ENCODE measurements at regions not wholly inside any gene's neighbourhood (a gene's known extent, or its start where the extent isn't known, plus 50 kb on each side); places are given as distances from the start of the nearest gene placed in this dataset.

GRCh38 chr16:22624800-22625533 is 114.3 kb downstream of the NPIPB5 start:
- no peaks in the 10 kb centered on the region for H3K79me2 ChIP-seq (ENCODE audit: low read depth)
- CTCF ChIA-PET = no interaction called here
- H4K20me1 ChIP-seq (ENCODE audit: insufficient read depth) = no peaks in the 10 kb centered on the region; the same call in 1 of the 2 replicates
- H3K9me2 ChIP-seq (ENCODE audit: insufficient read depth) = no peaks in the 10 kb centered on the region; the same call in 1 of the 2 replicates
- no peaks in the 10 kb centered on the region for H3K9me3 ChIP-seq (ENCODE audit: insufficient read depth, low read depth)
- DNase-seq = no peak
- no peak overlapping the region for H3K4me3 ChIP-seq
- POLR2A ChIA-PET (ENCODE audit: unreplicated experiment) = no interaction called here
- no peak overlapping the region for H2AFZ ChIP-seq
- H3K27ac ChIP-seq = no peak overlapping the region
- H3K27me3 ChIP-seq (ENCODE audit: insufficient read depth, low read depth) = no peaks in the 10 kb centered on the region
- H3F3A ChIP-seq (ENCODE audit: insufficient read depth, low read depth) = peaks cover 7% of the 10 kb centered on the region; the same call in 1 of the 2 replicates
- intact Hi-C loops (cut with micrococcal nuclease; ENCODE audit: unreplicated experiment) = no loop called here
- no peaks in the 10 kb centered on the region for H3K36me3 ChIP-seq (ENCODE audit: low read depth)
- peaks cover 9% of the 10 kb centered on the region for H3K4me1 ChIP-seq (replicated peaks; ENCODE audit: insufficient read depth)
- no TSS peak for BruUV-seq (replicated peaks)
- no peak overlapping the region for H3K4me2 ChIP-seq
- TF ChIP-seq EZH2 (IDR thresholded peaks at IDR 0.05; ENCODE audit: low read depth) = no peak
- no peak for TF ChIP-seq CTCF (conservative IDR thresholded peaks at IDR 0.05)

- Histone ChIP-seq H3K4me2 (no peak overlapping the region), H3K4me1 (replicated peaks; ENCODE audit: insufficient read depth) (peaks cover 9% of the 10 kb centered on the region), H3K4me3 (no peak overlapping the region), H4K20me1 (ENCODE audit: insufficient read depth) (no peaks in the 10 kb centered on the region; the same call in 1 of the 2 replicates), H3K27ac (no peak overlapping the region), H3F3A (ENCODE audit: insufficient read depth, low read depth) (peaks cover 9% of the 10 kb centered on the region; the same call in 1 of the 2 replicates), H3K9me2 (ENCODE audit: insufficient read depth) (no peaks in the 10 kb centered on the region; the same call in 1 of the 2 replicates), H3K79me2 (ENCODE audit: low read depth) (no peaks in the 10 kb centered on the region), H3K9me3 (ENCODE audit: insufficient read depth, low read depth) (no peaks in the 10 kb centered on the region), H3K27me3 (ENCODE audit: insufficient read depth, low read depth) (no peaks in the 10 kb centered on the region), H3K36me3 (ENCODE audit: low read depth) (no peaks in the 10 kb centered on the region), H2AFZ (no peak overlapping the region)
- no peak for TF ChIP-seq EZH2 (IDR thresholded peaks at IDR 0.05; ENCODE audit: low read depth)
- TF ChIP-seq CTCF (conservative IDR thresholded peaks at IDR 0.05) = no peak
- POLR2A ChIA-PET (ENCODE audit: unreplicated experiment) = no interaction called here
- no TSS peak for BruUV-seq (replicated peaks)
- CTCF ChIA-PET = interaction anchor here (0.9 kb wide), 1 partner anchor 9 kb away, joined by 3 read pairs; no protein-coding TSS in a partner anchor
- intact Hi-C loops (cut with micrococcal nuclease; ENCODE audit: unreplicated experiment) = no loop called here
- no peak for DNase-seq
These were observed 115.3 kb downstream of the NPIPB5 start for GRCh38 chr16:22625967-22626366.

- no TSS peak for BruUV-seq (replicated peaks)
- ChIA-PET POLR2A (ENCODE audit: unreplicated experiment) (no interaction called here), CTCF (no interaction called here)
- no peak for TF ChIP-seq EZH2 (IDR thresholded peaks at IDR 0.05; ENCODE audit: low read depth)
- no peak for TF ChIP-seq CTCF (conservative IDR thresholded peaks at IDR 0.05)
- Histone ChIP-seq H3K4me3 (no peak overlapping the region), H3K4me1 (replicated peaks; ENCODE audit: insufficient read depth) (peaks cover 9% of the 10 kb centered on the region), H3K36me3 (ENCODE audit: low read depth) (no peaks in the 10 kb centered on the region), H4K20me1 (ENCODE audit: insufficient read depth) (no peaks in the 10 kb centered on the region), H2AFZ (no peak overlapping the region), H3K79me2 (ENCODE audit: low read depth) (no peaks in the 10 kb centered on the region), H3K9me2 (ENCODE audit: insufficient read depth) (no peaks in the 10 kb centered on the region; the same call in 1 of the 2 replicates), H3K9me3 (ENCODE audit: insufficient read depth, low read depth) (no peaks in the 10 kb centered on the region), H3K27ac (no peak overlapping the region), H3K4me2 (no peak overlapping the region), H3F3A (ENCODE audit: insufficient read depth, low read depth) (peaks cover 9% of the 10 kb centered on the region; the same call in 1 of the 2 replicates), H3K27me3 (ENCODE audit: insufficient read depth, low read depth) (no peaks in the 10 kb centered on the region)
- no peak for DNase-seq
- intact Hi-C loops (cut with micrococcal nuclease; ENCODE audit: unreplicated experiment) = no loop called here
These were observed 116.4 kb downstream of the NPIPB5 start for GRCh38 chr16:22627043-22627442.
